GM21717 (cell line): ENCODE measurements at regions not wholly inside any gene's neighbourhood (a gene's known extent, or its start where the extent isn't known, plus 50 kb on each side); places are given as distances from the start of the nearest gene placed in this dataset.

Experiments
- ATAC-seq: cut with Tn5 transposase; IDR thresholded peaks from one replicate; pipeline ENCODE4 v1.9.1; 2021; ENCODE audit warnings: mild to moderate bottlenecking, moderate library complexity; ENCODE audit not compliant: unreplicated experiment

- ATAC-seq, result no peak
Measured at GRCh38 chr4:137601934-137602333, 69.6 kb upstream of the PCDH18 start.

- ATAC-seq, result no peak
Measured at GRCh38 chr4:137599734-137600133, 67.4 kb upstream of the PCDH18 start.

GRCh38 chr4:137597752-137598430, 65.6 kb upstream of the PCDH18 start:
- no peak for ATAC-seq

- no peak for ATAC-seq
Measured at GRCh38 chr4:137587796-137588195, 55.5 kb upstream of the PCDH18 start.

- ATAC-seq, result no peak
Measured at GRCh38 chr4:137583671-137584070, 51.4 kb upstream of the PCDH18 start.
